ENCODE measurements at regions not wholly inside any gene's neighbourhood (a gene's known extent, or its start where the extent isn't known, plus 50 kb on each side); places are given as distances from the start of the nearest gene placed in this dataset.

DNA sequence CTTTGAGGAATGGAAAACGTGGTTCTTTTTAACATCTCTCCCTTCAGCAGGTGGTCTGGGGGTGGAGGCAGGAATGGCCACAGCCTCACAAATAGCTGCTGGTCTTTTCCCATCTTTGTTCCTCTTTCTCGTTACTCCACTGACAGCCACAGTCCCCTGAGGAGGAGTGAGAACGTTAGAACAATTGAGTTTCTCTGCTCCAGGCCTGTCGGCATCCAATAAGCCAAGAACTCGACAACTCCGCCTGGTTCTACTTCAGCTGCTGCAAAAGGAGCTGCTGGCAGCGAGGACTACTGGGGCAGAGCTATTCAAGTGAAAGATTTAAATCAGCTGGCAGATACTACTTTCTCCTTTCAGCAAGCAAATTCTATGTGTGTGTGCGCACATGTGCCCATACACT is 169.5 kb upstream of the GALNT2 start:
- TF ChIP-seq, protein P1, sequence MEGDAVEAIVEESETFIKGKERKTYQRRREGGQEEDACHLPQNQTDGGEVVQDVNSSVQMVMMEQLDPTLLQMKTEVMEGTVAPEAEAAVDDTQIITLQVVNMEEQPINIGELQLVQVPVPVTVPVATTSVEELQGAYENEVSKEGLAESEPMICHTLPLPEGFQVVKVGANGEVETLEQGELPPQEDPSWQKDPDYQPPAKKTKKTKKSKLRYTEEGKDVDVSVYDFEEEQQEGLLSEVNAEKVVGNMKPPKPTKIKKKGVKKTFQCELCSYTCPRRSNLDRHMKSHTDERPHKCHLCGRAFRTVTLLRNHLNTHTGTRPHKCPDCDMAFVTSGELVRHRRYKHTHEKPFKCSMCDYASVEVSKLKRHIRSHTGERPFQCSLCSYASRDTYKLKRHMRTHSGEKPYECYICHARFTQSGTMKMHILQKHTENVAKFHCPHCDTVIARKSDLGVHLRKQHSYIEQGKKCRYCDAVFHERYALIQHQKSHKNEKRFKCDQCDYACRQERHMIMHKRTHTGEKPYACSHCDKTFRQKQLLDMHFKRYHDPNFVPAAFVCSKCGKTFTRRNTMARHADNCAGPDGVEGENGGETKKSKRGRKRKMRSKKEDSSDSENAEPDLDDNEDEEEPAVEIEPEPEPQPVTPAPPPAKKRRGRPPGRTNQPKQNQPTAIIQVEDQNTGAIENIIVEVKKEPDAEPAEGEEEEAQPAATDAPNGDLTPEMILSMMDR (optimal IDR thresholded peaks at IDR 0.05 in 1 of 3, IDR thresholded peaks at IDR 0.05 in 1 of 3, conservative IDR thresholded peaks at IDR 0.05 in 1 of 3; ENCODE audit: extremely low read depth in 1 of 3, insufficient read depth in 2 of 3, low read length in 3 of 3): no peak
- TF ChIP-seq EZH2 (IDR thresholded peaks at IDR 0.05; ENCODE audit: low read length): no peak

Measured in keratinocyte (primary cell).